ENCODE measurements at regions not wholly inside any gene's neighbourhood (a gene's known extent, or its start where the extent isn't known, plus 50 kb on each side); places are given as distances from the start of the nearest gene placed in this dataset.
"Not testable (repeated sequence)": the region's sequence is repeated elsewhere in the genome, so short reads cannot be mapped to it uniquely, and the experiment has no call there.

DNA sequence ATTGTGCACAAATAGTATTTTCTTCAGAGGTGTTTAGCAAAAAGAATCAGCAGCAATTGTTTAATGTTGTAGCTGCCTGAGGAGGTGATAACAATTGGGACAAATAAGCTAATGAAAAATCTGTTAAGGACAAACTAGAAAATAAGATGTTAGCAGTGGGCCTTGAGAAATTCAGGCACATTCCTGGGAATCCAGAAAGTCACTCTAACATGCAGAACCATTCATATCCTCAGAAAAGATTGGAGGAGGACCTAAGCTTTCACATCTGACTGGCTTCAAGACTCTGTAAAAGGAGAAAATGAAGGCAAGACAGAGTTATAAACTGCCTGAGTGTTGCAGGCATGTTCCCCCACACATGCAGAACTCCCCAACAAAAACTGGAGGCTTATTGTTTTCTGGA is 353.5 kb upstream of the RGPD4 start:
- H3K4me3 ChIP-seq (ENCODE audit: low read depth, low read length) = no peak overlapping the region
- no peak for DNase-seq (ENCODE audit: low read depth)

DNA sequence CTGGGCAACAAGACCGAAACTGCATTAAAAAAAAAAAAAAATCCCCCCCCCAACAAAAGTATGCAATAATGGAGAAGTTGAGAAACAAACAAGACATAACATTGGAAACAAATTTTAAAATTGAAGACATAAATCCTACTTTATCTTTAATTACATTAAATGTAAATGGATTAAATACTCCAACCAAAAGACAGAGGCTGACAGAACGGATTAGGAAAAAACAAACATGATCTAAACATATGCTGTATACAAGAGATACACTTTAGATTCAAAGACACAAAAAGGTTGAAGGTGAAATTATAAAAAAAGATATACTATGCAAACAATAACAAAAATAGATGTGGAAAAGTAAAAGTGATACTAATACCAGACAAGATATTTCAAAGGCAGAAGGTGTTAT is 350.8 kb upstream of the RGPD4 start:
- H3K4me3 ChIP-seq (ENCODE audit: low read depth, low read length) = no peak overlapping the region
- DNase-seq (ENCODE audit: low read depth) = no peak

DNA sequence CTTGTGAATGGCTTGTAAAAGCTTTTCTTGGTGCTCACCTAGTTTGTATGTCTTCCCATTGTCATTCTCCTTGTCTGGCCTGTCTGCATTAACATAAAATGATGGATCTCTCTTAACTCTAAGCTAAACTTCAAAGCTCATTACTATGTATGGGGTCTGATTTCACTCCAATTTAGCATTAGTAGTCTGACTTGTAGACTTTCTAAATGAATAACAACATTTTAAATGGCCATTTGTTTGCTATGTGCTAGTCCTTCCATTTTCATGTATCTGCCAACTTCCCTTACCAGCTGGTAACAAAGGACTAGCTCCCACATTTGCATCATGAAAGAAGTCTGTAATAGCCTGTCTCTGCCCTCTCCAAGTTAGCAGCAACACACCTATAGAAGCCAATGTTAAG is 324.2 kb upstream of the RGPD4 start:
- H3K4me3 ChIP-seq (ENCODE audit: low read depth, low read length) = no peak overlapping the region
- no peak for DNase-seq (ENCODE audit: low read depth)

DNA sequence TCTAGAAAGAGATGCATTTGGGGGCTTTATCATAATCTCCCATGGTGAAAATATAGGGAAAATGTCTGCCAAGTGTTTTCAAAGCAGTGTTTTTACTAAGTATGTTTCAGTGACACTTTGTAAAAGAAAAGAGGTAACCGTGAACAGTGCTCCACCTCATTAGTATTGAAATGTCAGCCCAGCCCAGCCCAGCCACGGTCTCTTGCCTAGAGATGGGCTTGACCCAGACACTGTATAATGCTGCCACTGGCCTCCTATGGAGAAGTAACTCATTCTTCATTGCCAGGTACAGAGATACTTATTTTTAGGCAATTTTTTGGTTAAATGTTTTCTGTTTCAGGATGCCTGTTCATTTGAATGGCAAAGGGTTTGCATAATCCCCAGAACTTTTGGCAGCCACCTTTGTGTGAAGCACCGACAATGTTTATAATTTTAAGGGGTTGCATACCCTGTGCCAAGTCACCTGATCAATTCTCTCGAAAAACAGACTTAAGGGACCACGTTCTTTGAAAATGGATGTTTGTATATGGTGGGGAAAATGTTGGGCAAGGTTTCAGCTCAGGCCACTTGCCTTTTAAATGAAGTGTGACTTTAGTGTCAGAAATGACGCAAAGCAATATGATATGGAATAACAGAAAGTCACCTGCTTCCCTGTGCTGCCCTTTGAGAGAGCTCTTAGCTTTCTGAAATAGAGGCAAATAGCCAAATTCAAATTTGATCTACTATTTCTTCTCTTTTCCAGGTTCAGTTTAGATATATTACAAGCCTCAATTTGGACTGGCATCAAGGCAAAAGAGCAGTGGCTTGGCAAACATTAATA is 314.5 kb upstream of the RGPD4 start:
- no peak overlapping the region for H3K4me3 ChIP-seq (ENCODE audit: low read depth, low read length)
- no peak for DNase-seq (ENCODE audit: low read depth)

DNA sequence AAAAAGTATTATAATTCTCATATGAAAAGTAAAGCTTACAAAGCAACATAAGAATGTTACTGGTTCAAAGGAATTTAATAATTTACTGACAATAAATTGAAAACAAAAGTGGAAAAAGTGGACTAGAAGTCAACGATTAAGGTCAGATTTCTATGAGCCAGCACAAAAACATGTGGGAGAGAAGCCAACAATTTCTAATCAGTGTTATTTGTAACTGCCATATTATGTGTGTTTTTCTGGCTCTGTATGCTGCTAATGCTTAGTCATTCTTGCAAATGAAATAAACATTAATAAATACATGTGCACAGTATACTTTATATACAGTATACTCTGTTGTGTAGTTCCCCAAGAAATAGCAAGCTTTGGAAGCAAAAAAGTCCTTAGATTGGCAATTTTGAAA is 301.3 kb upstream of the RGPD4 start:
- peak; percentile 13 for DNase-seq (ENCODE audit: low read depth)
- H3K4me3 ChIP-seq (ENCODE audit: low read depth, low read length) = no peak overlapping the region

DNA sequence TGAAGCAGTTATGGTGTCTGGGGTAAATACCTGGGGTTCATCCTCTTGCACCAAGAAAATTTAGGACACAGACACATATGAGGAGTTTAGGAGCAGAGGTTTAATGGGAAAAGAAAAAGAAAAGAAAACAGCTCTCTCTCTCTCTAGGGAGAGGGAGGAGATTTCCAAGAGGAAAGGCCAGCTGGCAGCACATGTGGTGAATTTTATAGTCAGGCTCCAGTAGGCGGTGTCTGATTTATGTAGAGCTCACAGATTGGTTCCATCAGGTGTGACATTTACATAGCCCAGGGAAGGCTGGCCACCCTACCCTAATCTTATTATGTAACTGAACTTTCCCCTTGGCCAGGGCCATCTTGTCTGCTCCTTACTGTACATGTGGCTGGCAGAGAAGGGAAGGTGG is 297.5 kb upstream of the RGPD4 start:
- no peak for DNase-seq (ENCODE audit: low read depth)

DNA sequence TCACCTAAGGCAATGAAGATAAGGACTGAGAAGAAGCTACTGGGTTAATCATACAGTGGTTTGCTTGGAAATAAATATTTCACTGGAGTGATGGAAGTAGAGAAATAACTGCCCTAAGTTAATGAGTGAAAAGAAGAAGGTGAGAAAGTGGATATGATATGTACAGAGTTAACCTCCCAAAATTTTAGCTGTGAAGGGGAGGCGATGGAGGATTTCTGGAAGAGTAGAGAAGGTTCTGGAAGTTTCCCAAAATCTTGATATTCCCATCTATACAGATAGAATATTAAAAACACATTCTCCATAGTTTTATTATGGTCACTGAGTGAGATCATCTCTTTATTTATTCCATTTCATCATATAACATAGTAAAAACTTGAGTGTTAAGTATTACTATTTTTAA is 296.6 kb upstream of the RGPD4 start:
- H3K4me3 ChIP-seq (ENCODE audit: low read depth, low read length) = no peak overlapping the region
- DNase-seq (ENCODE audit: low read depth) = no peak

More for the DNA sequence above, 297.5 kb upstream of the RGPD4 start:
- no peak overlapping the region for H3K4me3 ChIP-seq (ENCODE audit: low read depth, low read length)

DNA sequence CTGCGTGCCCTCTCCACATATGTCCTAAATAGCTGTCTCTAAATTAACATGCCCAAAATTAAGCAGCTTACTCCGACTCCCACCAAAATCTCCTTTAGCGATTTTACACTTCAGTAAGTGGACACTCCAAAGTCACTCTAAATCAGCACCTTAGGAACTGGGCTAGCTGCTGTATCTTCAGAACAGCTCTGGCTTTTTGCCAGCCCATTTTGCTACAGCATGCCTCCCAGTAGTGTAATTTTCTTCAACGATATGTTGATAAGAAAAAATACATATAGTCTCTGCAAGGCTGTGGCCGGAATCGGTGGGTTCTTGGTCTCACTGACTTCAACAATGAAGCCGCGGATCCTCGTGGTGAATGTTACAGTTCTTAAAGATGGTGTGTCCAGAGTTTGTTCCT is 291.8 kb upstream of the RGPD4 start:
- no peak for DNase-seq (ENCODE audit: low read depth)
- no peak overlapping the region for H3K4me3 ChIP-seq (ENCODE audit: low read depth, low read length)

DNA sequence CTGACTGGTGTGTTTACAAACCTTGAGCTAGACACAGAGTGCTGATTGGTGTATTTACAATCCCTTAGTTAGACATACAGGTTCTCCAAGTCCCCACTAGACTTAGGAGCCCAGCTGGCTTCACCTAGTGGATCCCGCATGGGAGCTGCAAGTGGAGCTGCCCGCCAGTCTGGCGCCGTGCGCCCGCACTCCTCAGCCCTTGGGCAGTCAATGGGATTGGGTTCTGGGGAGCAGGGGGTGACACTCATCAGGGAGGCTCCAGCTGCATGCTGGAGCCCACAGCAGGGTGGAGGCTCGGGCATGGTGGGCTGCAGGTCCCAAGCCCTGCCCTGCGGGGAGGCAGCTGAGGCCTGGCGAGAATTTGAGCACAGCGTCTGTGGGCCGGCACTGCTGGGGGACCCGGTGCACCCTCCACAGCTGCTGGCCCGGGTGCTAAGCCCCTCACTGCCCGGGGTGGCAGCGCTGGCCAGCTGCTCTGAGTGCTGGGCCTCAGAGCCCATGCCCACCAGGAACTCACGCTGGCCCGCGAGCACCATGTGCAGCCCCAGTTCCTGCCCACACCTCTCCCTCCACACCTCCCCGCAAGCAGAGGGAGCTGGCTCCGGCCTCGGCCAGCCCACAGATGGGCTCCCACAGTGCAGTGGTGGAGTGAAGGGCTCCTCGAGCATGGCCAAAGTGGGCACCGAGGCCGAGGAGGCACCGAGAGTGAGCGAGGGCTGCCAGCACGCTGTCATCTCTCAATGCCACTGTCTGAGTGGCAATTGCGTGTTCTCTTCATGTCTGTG is 290.6 kb upstream of the RGPD4 start:
- DNase-seq (ENCODE audit: low read depth); H3K4me3 ChIP-seq (ENCODE audit: low read depth, low read length): not testable (repeated sequence)

DNA sequence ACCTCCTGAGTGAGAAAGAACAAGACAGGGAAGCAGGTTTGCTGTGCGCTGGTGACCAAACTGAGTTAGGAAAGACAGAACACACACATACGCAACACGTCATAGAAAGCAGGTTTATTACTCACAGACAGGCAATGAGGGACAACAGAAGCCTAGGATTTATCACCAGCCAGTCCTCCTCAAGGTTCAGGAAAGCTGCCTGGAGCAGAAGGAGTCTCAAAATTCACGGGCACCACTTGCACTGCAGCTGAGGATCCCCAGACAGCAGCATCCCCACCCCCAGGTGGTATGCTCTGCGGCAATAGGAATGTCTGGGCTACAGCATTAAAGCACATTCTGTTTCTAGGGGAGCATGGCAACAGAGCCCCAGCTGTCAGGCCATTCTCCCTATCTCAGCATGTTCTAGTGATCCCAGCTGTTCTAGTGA is 284.4 kb upstream of the RGPD4 start:
- peak; percentile 44 for DNase-seq (ENCODE audit: low read depth)
- H3K4me3 ChIP-seq (ENCODE audit: low read depth, low read length) = no peak overlapping the region

DNA sequence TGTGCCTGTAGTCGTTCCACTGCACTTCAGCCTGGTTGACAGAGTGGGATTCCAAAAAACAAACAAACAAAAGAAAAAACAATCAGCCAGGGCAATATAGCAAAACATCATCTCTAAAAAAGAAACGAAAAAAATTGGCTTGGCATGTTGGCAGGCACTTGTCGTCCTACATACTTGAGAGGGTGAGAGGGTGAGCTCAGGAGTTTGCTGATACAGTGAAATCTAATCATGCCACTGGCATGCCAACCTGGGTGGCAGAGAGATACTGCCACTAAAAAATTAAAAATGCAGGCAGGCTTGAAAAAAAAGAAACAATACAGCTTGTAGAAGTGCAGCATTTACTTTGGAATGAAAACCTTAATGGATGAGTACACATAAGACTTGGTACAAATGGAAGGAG is 282.9 kb upstream of the RGPD4 start:
- no peak for DNase-seq (ENCODE audit: low read depth)

DNA sequence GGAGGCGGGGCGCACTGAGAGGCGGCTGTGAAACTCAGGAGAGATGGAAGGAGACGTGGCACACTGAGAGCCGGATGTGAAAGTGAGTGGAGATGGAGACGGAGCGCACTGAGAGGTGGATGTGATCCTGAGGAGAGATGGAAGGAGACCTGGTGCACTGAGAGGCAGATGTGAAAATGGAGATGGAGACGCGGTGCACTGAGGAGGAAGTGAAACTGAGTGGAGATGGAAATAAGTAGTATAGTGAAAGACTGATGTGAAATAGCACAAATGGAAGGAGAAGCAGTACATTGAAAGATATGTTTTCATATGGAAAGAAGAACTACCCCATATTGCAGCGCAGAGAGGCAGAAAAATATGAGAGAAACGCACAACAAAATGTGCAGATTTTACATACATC is 281.6 kb upstream of the RGPD4 start:
- DNase-seq (ENCODE audit: low read depth) = no peak
- H3K4me3 ChIP-seq (ENCODE audit: low read depth, low read length) = no peak overlapping the region

More for the DNA sequence above, 282.9 kb upstream of the RGPD4 start:
- H3K4me3 ChIP-seq (ENCODE audit: low read depth, low read length) = no peak overlapping the region

DNA sequence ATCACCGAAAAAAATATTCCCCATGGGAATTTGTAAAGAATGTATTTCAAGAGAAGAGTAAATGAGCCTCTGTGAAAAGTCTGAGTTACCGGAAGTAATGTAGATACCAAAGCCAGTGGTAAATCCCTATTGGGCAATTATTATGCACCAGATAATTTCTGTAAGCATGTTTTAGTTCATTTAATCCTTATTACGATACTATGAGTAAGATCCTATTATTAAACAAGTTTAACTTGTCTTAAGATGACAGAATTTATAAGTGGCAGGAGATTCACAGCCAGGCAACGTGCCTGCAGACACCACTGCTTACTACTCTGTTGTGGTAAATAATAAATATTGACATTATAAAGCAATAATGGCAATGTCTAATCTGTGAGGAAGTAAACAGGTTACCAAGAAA is 280.8 kb upstream of the RGPD4 start:
- no peak overlapping the region for H3K4me3 ChIP-seq (ENCODE audit: low read depth, low read length)
- no peak for DNase-seq (ENCODE audit: low read depth)

DNA sequence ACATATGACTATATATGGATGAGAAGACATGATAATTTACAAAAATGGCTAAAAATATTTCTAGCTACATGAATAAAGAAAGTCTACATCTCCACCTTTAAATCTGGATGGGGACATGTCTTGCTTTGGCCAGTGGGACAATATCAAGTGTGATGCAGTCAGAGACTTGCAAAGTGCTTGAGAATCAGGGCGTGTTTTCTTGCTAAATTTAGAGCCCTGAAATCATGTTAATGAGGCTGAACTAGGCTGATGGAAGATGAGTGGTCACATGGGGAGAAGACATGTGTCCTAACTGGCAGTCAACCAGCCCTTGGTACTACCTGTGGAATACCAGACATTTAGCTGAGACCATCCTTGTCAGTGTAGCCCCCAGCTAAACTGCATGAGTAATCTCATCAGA is 278.5 kb upstream of the RGPD4 start:
- H3K4me3 ChIP-seq (ENCODE audit: low read depth, low read length) = no peak overlapping the region
- no peak for DNase-seq (ENCODE audit: low read depth)

DNA sequence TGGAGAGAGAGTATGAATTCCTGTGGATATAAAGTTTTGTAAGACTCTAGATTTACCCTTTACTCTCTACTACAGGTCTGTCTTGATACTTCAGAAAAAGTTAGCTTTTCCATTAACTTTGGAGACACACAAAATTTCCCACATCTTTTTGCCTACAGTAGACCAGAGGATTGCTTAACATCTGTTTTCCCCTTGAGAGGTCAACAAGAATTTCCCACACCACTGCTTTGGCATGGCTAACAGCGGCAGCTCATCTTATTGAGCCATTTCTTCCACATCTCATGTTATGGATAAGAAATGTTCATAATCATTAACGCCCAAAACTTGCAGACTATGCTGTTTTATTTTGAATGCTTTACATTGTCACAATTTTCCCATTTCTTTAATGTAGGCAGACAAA is 273.6 kb upstream of the RGPD4 start:
- DNase-seq (ENCODE audit: low read depth) = no peak
- no peak overlapping the region for H3K4me3 ChIP-seq (ENCODE audit: low read depth, low read length)

DNA sequence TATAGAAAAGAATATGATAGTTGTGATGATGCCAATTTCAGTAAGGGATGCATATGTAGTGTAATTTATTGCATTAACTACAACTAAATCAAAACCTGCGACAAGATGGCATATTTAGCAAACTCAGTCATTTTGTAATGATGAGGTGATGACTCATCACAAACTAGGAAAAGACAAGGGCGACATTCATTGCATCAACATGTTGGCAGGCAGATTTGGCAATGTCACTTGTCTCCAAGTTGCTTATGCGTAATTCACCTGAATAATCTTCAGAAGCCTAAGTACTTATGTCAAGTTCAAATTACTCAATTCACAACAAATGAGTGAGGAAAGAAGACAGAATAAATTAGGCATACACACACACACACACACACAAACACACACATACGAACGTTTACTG is 273.2 kb upstream of the RGPD4 start:
- DNase-seq (ENCODE audit: low read depth) = no peak

DNA sequence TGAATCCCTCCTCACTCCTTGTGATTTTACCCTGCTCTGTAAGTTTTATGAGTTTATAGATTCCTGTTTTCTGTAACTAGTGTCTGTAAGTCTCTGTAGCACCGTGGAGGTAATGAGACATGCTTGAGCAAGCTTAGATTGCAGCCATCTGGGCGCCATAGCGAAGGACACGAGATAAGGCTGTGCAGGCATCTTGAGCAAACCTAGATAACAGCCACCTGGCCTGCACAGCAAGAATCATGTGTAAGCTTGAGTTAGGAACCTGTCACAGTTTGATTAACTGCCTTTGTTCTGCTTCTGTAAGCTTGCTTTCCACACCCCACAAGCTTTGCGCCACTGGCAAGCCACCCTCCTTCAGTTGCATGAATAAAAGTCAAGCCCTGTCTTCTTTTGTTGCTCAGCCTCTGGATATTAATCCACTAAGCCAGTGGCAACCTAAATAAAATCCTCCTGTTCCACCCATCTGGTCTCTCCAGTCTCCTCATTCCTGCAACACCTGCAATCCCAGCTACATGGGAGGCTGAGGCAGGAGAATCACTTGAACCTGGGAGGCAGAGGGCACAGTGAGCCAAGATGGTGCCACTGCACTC is 270.6 kb upstream of the RGPD4 start:
- DNase-seq (ENCODE audit: low read depth) = no peak
- no peak overlapping the region for H3K4me3 ChIP-seq (ENCODE audit: low read depth, low read length)

More for the DNA sequence above, 273.2 kb upstream of the RGPD4 start:
- H3K4me3 ChIP-seq (ENCODE audit: low read depth, low read length) = no peak overlapping the region

DNA sequence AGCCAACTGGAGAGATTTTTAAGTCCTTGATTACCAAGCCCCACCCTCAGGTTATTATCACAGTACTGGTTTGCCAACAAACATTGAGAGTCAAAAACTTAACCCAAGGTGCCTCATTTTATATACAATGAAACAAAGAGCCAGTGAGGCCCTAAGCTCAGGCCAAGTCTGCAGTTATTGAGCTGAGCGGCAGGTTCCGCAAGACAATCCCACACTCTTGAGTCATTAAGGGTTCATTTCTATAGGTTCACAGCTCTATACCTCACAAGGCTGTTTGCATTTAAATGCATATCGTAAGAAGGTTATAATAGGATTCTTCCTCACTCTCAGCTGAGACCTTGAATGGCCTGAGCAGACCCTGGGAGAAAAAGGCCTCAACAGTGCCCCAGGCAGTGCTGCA is 268.4 kb upstream of the RGPD4 start:
- DNase-seq (ENCODE audit: low read depth) = no peak
- no peak overlapping the region for H3K4me3 ChIP-seq (ENCODE audit: low read depth, low read length)

DNA sequence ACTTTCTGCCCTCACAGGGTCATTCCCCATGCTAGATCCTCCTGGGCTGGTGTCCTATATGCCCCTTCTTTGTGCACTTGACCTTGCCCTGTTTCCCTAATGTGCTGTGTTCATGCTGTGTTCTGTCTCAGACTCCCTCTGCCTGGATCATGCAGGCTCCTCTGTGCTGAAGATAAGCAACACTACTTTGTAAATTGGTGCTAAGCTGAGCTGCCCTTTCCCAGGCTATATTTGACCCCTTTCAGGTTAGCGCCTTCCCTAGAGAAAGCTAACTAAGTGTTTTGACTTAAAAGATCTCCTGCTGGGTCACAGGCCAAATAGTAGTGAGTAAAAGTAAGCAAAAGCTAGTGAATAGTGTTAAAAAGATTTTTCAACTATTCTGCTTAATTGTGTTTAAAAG is 257.2 kb upstream of the RGPD4 start:
- no peak for DNase-seq (ENCODE audit: low read depth)
- no peak overlapping the region for H3K4me3 ChIP-seq (ENCODE audit: low read depth, low read length)

DNA sequence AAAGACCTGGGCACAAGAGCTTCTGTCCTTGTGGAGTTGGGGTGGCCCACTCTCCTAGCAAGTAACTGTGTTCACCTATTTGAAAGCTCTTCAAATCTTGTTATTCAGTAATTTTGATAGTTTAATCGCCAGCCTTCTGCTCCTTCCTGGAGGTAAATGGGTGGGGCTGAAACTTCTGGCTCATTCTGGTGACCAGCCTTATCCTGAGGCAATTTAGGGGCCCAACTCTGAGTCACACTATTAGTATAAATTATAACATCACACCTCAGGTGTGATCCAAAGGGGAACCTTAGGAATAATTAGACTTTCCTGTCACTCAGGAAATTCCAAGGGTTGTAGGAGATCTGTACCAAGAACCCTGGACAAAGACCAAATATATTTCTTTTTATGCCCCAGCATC is 255.8 kb upstream of the RGPD4 start:
- no peak for DNase-seq (ENCODE audit: low read depth)

More for the DNA sequence above, 255.8 kb upstream of the RGPD4 start:
- no peak overlapping the region for H3K4me3 ChIP-seq (ENCODE audit: low read depth, low read length)
